Lung (tissue), 11 donors: ENCODE measurements at regions not wholly inside any gene's neighbourhood (a gene's known extent, or its start where the extent isn't known, plus 50 kb on each side); places are given as distances from the start of the nearest gene placed in this dataset.

ENCODE experiments used
- ATAC-seq: fragments of 200-7000 bp; cut with Tn5 transposase; one replicate; pipeline ENCODE4 v1.9.1; 2020; ENCODE audit warnings: moderate number of reproducible peaks; ENCODE audit not compliant: insufficient read depth, low FRiP score
- DNase-seq, 3 donors: peaks; one replicate each; pipeline ENCODE4 v3.0.0-alpha.2; 2013 to 2017
- H3K27ac ChIP-seq, 2 donors: one replicate each; pipeline ENCODE4 v1.5.1; 2013; ENCODE audit warnings: mild to moderate bottlenecking in 2 of 2, moderate library complexity in 2 of 2, control low read depth in 1 of 2, inconsistent platforms in 1 of 2, low read depth in 1 of 2, low read length in 1 of 2
- H3K27me3 ChIP-seq, 3 donors: one replicate each; pipeline ENCODE4 v1.5.1; 2013; ENCODE audit warnings: low read length in 2 of 3; ENCODE audit not compliant: control insufficient read depth in 3 of 3, insufficient read depth in 3 of 3
- H3K36me3 ChIP-seq, 4 donors: one replicate each; pipeline ENCODE4 v1.5.1; 2013; ENCODE audit warnings: low read length in 4 of 4, mild to moderate bottlenecking in 1 of 4, moderate library complexity in 1 of 4; ENCODE audit not compliant: control insufficient read depth in 4 of 4, insufficient read depth in 4 of 4
- H3K4me1 ChIP-seq, 5 donors: one replicate each; pipeline ENCODE4 v1.5.1; 2013; ENCODE audit warnings: low read length in 5 of 5, mild to moderate bottlenecking in 2 of 5, moderate library complexity in 1 of 5; ENCODE audit not compliant: control insufficient read depth in 5 of 5, insufficient read depth in 5 of 5
- H3K4me3 ChIP-seq: one replicate; pipeline ENCODE4 v1.5.1; 2013; ENCODE audit warnings: mild to moderate bottlenecking, control low read depth, moderate library complexity
- H3K9ac ChIP-seq, 2 donors: one replicate each; pipeline ENCODE4 v1.5.1; 2013; ENCODE audit warnings: low read length in 2 of 2, control low read depth in 1 of 2; ENCODE audit not compliant: insufficient read depth in 1 of 2
- H3K9me3 ChIP-seq, 4 donors: one replicate each; pipeline ENCODE4 v1.5.1; 2013; ENCODE audit warnings: low read length in 3 of 4, mild to moderate bottlenecking in 1 of 4, moderate library complexity in 1 of 4; ENCODE audit not compliant: control insufficient read depth in 4 of 4, insufficient read depth in 3 of 4
- WGBS, 2 donors: extraction: QIAGEN DNeasy Blood & Tissue Kit; methylation state at CpG; one replicate each; pipeline ENCODE4 v1.1.7; 2013; 5-methylcytosine and 5-hydroxymethylcytosine counted together
- TF ChIP-seq, protein P1 (sequence below): IDR thresholded peaks from 2 replicates; pipeline ENCODE4 v1.5.1; 2012; ENCODE audit warnings: mild to moderate bottlenecking; ENCODE audit errors: control extremely low read depth, extremely low read depth
- donor health status: control.
- donor health status: control.
- donor health status: Bipolar disorder and iron deficiency.
- donor health status: healthy.
- donor health status: DM: yes; HTN: yes; CAD: no.

DNA sequence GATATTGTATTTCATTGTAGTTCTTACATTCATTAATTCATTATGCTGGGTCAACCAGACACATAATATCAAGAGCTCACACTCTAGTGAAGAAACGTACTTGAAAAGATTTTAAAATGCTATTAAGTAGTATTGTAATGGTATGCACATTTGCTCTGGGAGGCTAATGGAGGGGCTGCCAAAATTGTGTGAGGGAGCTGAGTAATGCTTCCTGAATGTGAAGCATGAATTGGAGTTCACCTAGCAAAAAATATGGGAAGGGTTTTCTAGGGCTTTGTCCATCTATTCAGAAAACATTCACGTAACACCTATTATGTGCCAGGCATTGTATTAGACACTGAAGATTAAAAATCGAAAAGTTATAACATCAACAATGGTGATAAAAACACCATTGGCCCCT lies 403.8 kb upstream of the PDE3A start:
- Histone ChIP-seq H3K9ac (no peak overlapping the region), H3K9me3 (no peaks in the 10 kb centered on the region), H3K36me3 (no peaks in the 10 kb centered on the region), H3K4me1 (peaks cover 0 to 7% (median 0%) of the 10 kb centered on the region in 5 donors), H3K4me3 (no peak overlapping the region), H3K27me3 (no peaks in the 10 kb centered on the region), H3K27ac (no peak overlapping the region)
- DNase-seq, result no peak
- 80 to 87% methylated on average over 3 of the region's 3 CpGs for WGBS, 2 donors
- no peak for ATAC-seq
- TF ChIP-seq, protein P1, sequence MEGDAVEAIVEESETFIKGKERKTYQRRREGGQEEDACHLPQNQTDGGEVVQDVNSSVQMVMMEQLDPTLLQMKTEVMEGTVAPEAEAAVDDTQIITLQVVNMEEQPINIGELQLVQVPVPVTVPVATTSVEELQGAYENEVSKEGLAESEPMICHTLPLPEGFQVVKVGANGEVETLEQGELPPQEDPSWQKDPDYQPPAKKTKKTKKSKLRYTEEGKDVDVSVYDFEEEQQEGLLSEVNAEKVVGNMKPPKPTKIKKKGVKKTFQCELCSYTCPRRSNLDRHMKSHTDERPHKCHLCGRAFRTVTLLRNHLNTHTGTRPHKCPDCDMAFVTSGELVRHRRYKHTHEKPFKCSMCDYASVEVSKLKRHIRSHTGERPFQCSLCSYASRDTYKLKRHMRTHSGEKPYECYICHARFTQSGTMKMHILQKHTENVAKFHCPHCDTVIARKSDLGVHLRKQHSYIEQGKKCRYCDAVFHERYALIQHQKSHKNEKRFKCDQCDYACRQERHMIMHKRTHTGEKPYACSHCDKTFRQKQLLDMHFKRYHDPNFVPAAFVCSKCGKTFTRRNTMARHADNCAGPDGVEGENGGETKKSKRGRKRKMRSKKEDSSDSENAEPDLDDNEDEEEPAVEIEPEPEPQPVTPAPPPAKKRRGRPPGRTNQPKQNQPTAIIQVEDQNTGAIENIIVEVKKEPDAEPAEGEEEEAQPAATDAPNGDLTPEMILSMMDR, result no peak

DNA sequence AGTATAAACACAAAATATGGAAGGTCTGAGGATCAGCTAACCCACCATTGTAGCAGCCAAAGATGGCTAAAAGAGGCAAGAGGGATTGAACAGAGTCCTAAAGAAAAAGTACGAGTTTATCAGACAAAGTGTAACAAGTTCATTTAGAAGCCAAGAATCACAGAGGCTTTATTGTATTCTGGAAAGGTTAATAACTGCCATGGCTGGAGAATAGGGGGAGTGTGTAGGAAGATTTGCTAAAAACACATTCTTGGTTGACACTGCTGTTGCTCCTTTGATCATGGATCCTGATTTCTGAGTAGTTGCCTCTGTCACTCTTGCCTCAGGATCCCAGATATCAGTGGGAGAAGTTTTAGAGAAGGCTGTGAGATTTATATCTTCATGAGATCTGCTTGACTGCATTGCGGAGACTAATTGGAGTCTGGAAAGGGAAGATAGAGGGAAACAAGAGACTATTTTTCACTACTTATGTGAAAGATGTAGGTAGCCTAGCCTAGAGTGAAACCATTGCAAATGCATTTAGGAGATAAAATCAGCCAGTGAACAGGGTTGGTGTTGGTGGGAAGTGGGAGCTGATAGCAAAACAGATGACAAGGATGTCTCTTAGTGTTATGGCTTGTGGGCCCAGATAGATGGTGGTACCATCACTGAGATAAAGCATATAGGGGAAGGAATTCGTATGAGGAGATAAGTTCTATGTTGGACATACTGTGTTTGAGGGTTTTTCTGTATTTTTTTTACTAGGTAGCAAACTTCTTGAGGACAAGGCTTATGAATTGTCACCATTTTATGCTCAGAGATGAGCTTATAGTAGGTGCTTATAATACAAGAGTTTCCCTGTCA lies 402.9 kb upstream of the PDE3A start:
- H3K9me3 ChIP-seq, result no peaks in the 10 kb centered on the region
- no peaks in the 10 kb centered on the region for H3K36me3 ChIP-seq
- H3K27ac ChIP-seq, result no peak overlapping the region

DNA sequence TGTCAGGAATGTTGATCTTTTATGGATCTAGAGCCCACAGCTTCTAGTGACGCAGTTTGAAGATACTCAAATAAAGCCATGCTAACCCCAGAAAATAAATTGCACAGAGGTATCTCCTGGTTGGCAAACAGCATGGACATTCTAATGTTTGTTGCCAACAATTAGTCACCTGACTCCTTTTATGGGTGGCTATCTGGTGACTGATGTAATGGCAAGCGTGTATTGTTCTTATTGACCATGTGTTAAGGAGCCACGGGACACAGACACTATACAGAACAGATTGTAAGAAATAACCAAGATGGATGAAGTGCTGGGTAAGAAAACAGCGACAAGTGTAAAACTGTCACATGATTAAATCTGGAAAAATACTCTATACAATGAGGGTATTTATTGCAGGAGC lies 401.3 kb upstream of the PDE3A start:
- TF ChIP-seq, protein P1, result no peak
- Histone ChIP-seq H3K36me3 (no peaks in the 10 kb centered on the region), H3K4me3 (no peak overlapping the region), H3K9ac (no peak overlapping the region), H3K27me3 (no peaks in the 10 kb centered on the region), H3K9me3 (no peaks in the 10 kb centered on the region), H3K27ac (peak overlapping the region in 1 of 2 donors; percentile 25), H3K4me1 (peaks cover 0 to 7% (median 3%) of the 10 kb centered on the region in 5 donors)
- ATAC-seq (no peak), DNase-seq (no peak)
- WGBS, 2 donors, result 84 to 90% methylated on average over 4 of the region's 4 CpGs

More for the DNA sequence above, 402.9 kb upstream of the PDE3A start:
- Histone ChIP-seq H3K4me3 (no peak overlapping the region), H3K9ac (no peak overlapping the region), H3K27me3 (no peaks in the 10 kb centered on the region), H3K4me1 (peaks cover 0 to 7% (median 0%) of the 10 kb centered on the region in 5 donors)
- 85 to 88% methylated on average over 3 of the region's 3 CpGs for WGBS, 2 donors
- TF ChIP-seq, protein P1, result no peak
- ATAC-seq (no peak), DNase-seq (no peak)
